Natural killer cell (primary cell): ENCODE measurements at regions not wholly inside any gene's neighbourhood (a gene's known extent, or its start where the extent isn't known, plus 50 kb on each side); places are given as distances from the start of the nearest gene placed in this dataset.

Experiments
- ATAC-seq, 3 donors: fragments of 150-1000 bp in 2 of 3; fragments of 200-7000 bp in 1 of 3; cut with Tn5 transposase; 1 replicate in 1 of 3; 2 replicates in 2 of 3; pipeline ENCODE4 v1.10.0; 2021; ENCODE audit warnings: mild to moderate bottlenecking in 2 of 3, moderate library complexity in 2 of 3
- DNase-seq, 2 donors: peaks; one replicate each; pipeline versions ENCODE4 v3.0.0 to v3.0.0-alpha.2; 2013 to 2021; ENCODE audit warnings: mixed read lengths in 1 of 2
- H3K27ac ChIP-seq: one replicate; pipeline ENCODE4 v1.5.1; 2013; ENCODE audit warnings: mild to moderate bottlenecking, low read length
- H3K27me3 ChIP-seq: one replicate; pipeline ENCODE4 v1.6.1; 2013; ENCODE audit warnings: low read length; ENCODE audit not compliant: control insufficient read depth, insufficient read depth
- H3K36me3 ChIP-seq: one replicate; pipeline ENCODE4 v1.6.1; 2013; ENCODE audit warnings: low read length; ENCODE audit not compliant: control insufficient read depth, insufficient read depth
- H3K4me1 ChIP-seq: one replicate; pipeline ENCODE4 v1.6.1; 2013; ENCODE audit warnings: low read length; ENCODE audit not compliant: control insufficient read depth, insufficient read depth
- H3K4me3 ChIP-seq: one replicate; pipeline ENCODE4 v1.5.1; 2013; ENCODE audit warnings: low read length
- H3K9me3 ChIP-seq: one replicate; pipeline ENCODE4 v1.6.1; 2013; ENCODE audit warnings: low read length; ENCODE audit not compliant: control insufficient read depth, insufficient read depth
- H3K27ac Mint-ChIP-seq, 2 donors: one replicate each; pipeline ENCODE4 v1.8.0; 2022; ENCODE audit warnings: mild to moderate bottlenecking in 2 of 2, mixed read lengths in 2 of 2, moderate library complexity in 1 of 2
- H3K27me3 Mint-ChIP-seq, 2 donors: one replicate each; pipeline ENCODE4 v1.8.0; 2022; ENCODE audit warnings: low read depth in 2 of 2, mixed read lengths in 2 of 2
- H3K36me3 Mint-ChIP-seq: one replicate; pipeline ENCODE4 v1.8.0; 2022; ENCODE audit warnings: mixed read lengths
- H3K4me1 Mint-ChIP-seq, 2 donors: one replicate each; pipeline ENCODE4 v1.8.0; 2022; ENCODE audit warnings: mixed read lengths in 2 of 2
- H3K4me3 Mint-ChIP-seq: one replicate; pipeline ENCODE4 v1.8.0; 2022; ENCODE audit warnings: mild to moderate bottlenecking, moderate library complexity, mixed read lengths
- H3K9me3 Mint-ChIP-seq, 2 donors: one replicate each; pipeline ENCODE4 v1.8.0; 2022; ENCODE audit warnings: mixed read lengths in 2 of 2
- CTCF ChIP-seq: fragments of 200-600 bp; IDR thresholded peaks from one replicate; pipeline ENCODE4 v1.8.0; 2022; ENCODE audit warnings: antibody characterized with exemption
- WGBS: methylation state at CpG from one replicate; pipeline ENCODE4 v1.1.7; 2013; ENCODE audit warnings: missing lambda C conversion rate; ENCODE audit not compliant: insufficient coverage; 5-methylcytosine and 5-hydroxymethylcytosine counted together
- intact Hi-C: fragments of 100-400 bp; cut with micrococcal nuclease; formaldehyde crosslinking; loops from one replicate; pipeline ENCODE4 v1.14.2; 2022

- Histone ChIP-seq H3K9me3 (no peaks in the 10 kb centered on the region), H3K36me3 (no peaks in the 10 kb centered on the region), H3K4me3 (no peak overlapping the region), H3K4me1 (no peaks in the 10 kb centered on the region), H3K27me3 (no peaks in the 10 kb centered on the region), H3K27ac (no peak overlapping the region)
- no peak for DNase-seq
- Mint-ChIP-seq H3K4me3 (no peak overlapping the region), H3K36me3 (no peaks in the 10 kb centered on the region), H3K27ac (no peak overlapping the region), H3K9me3 (no peaks in the 10 kb centered on the region), H3K27me3 (peaks cover 4 to 10% of the 10 kb centered on the region in 2 donors), H3K4me1 (no peaks in the 10 kb centered on the region)
- WGBS = 100% methylated on average over 2 of the region's 3 CpGs
- TF ChIP-seq CTCF = no peak
- ATAC-seq = no peak
- intact Hi-C loops = no loop called here
Measured at GRCh38 chr14:55832122-55832911, 252.3 kb downstream of the KTN1 start.

- H3K27me3 ChIP-seq = no peaks in the 10 kb centered on the region
- Mint-ChIP-seq H3K9me3 (no peaks in the 10 kb centered on the region), H3K4me1 (no peaks in the 10 kb centered on the region), H3K36me3 (no peaks in the 10 kb centered on the region), H3K27ac (no peak overlapping the region), H3K4me3 (no peak overlapping the region), H3K27me3 (peaks cover 4 to 9% of the 10 kb centered on the region in 2 donors)
- DNase-seq (no peak), ATAC-seq (no peak)
- no peaks in the 10 kb centered on the region for H3K36me3 ChIP-seq
- intact Hi-C loops = no loop called here
- H3K4me1 ChIP-seq = no peaks in the 10 kb centered on the region
- no peak overlapping the region for H3K4me3 ChIP-seq
- 83% methylated on average over 1 of the region's 1 CpG for WGBS
- H3K27ac ChIP-seq = no peak overlapping the region
- no peak for TF ChIP-seq CTCF
- H3K9me3 ChIP-seq = no peaks in the 10 kb centered on the region
Measured at GRCh38 chr14:55832974-55833373, 253.0 kb downstream of the KTN1 start.

GRCh38 chr14:55834390-55834789, 254.4 kb downstream of the KTN1 start:
- intact Hi-C loops = no loop called here
- no peaks in the 10 kb centered on the region for H3K9me3 Mint-ChIP-seq
- Histone ChIP-seq H3K27me3 (no peaks in the 10 kb centered on the region), H3K27ac (no peak overlapping the region), H3K36me3 (no peaks in the 10 kb centered on the region), H3K4me1 (no peaks in the 10 kb centered on the region), H3K9me3 (no peaks in the 10 kb centered on the region), H3K4me3 (no peak overlapping the region)
- ATAC-seq = no peak
- no peaks in the 10 kb centered on the region for H3K4me1 Mint-ChIP-seq
- no peak overlapping the region for H3K4me3 Mint-ChIP-seq
- TF ChIP-seq CTCF = no peak
- no CpG with 5 or more reads among the region's 2 CpGs for WGBS
- peaks cover 4 to 9% of the 10 kb centered on the region in 2 donors for H3K27me3 Mint-ChIP-seq
- H3K36me3 Mint-ChIP-seq = no peaks in the 10 kb centered on the region
- no peak overlapping the region for H3K27ac Mint-ChIP-seq
- DNase-seq = no peak

- H3K4me3 ChIP-seq = no peak overlapping the region
- 100% methylated on average over 1 of the region's 3 CpGs for WGBS
- H3K27ac Mint-ChIP-seq = no peak overlapping the region
- H3K27ac ChIP-seq = no peak overlapping the region
- ATAC-seq (no peak), DNase-seq (no peak)
- no peaks in the 10 kb centered on the region for H3K27me3 ChIP-seq
- H3K4me3 Mint-ChIP-seq = no peak overlapping the region
- no peak for TF ChIP-seq CTCF
- H3K9me3 ChIP-seq = no peaks in the 10 kb centered on the region
- H3K9me3 Mint-ChIP-seq = no peaks in the 10 kb centered on the region
- H3K36me3 ChIP-seq = no peaks in the 10 kb centered on the region
- H3K36me3 Mint-ChIP-seq = no peaks in the 10 kb centered on the region
- no peaks in the 10 kb centered on the region for H3K4me1 ChIP-seq
- intact Hi-C loops = no loop called here
- peaks cover 4 to 9% of the 10 kb centered on the region in 2 donors for H3K27me3 Mint-ChIP-seq
- no peaks in the 10 kb centered on the region for H3K4me1 Mint-ChIP-seq
Measured at GRCh38 chr14:55835985-55836384, 256.0 kb downstream of the KTN1 start.
